Brain pericyte (primary cell): ENCODE measurements at regions not wholly inside any gene's neighbourhood (a gene's known extent, or its start where the extent isn't known, plus 50 kb on each side); places are given as distances from the start of the nearest gene placed in this dataset.

Experiments
- DNase-seq: peaks from one replicate; pipeline ENCODE4 v3.0.0-alpha.2; 2012; ENCODE audit warnings: low read depth, low spot score

DNA sequence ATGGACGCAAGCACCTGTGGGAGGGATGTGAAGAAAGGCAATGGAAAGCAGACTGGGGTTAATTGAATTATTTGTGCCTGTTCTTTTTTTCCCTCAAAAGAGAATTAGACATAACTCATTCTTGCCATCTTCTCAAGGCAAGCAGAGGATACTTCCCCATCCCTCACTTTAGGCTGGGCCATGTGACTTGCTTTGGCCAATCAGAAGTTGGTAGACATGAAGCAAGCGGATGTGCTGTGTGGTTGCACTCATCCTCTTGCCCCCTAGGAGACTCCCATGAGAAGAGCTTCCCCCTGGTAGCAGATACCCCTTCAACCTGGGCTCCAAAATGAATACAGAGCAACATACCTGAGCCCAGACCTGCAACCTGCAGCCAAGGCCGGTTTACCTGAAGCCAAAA, 124.4 kb upstream of the ZC3H12C start:
- no peak for DNase-seq

GRCh38 chr11:109970516-109971183, 122.5 kb upstream of the ZC3H12C start:
- DNase-seq: no peak

- DNase-seq: peak; percentile 51
These were observed 122.0 kb upstream of the ZC3H12C start for GRCh38 chr11:109971184-109971523.

GRCh38 chr11:109972181-109972715, 120.9 kb upstream of the ZC3H12C start:
- no peak for DNase-seq

GRCh38 chr11:109972939-109973338, 120.3 kb upstream of the ZC3H12C start:
- no peak for DNase-seq

- no peak for DNase-seq
These were observed 119.7 kb upstream of the ZC3H12C start for GRCh38 chr11:109973486-109973885.

DNA sequence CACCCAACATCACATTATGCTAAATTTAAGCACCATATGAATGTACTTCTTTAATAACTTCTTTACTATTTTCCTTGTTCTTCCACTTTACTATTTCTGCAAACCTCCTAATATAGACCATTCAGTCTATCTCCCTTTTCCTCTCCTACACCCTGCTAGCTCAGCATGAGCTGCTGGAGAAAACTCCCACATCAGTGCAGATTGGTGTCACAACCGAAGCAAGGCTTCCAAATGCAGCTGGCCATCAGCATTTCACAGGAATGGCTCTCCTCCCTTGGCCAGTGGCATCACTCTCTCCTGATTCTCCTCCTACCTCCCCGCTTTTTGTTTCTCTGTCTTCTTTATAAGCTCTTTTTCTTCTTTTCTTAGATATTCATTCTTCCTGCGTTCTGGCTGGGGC, 118.7 kb upstream of the ZC3H12C start:
- no peak for DNase-seq

- no peak for DNase-seq
These were observed 114.3 kb upstream of the ZC3H12C start for GRCh38 chr11:109978895-109979294.

DNA sequence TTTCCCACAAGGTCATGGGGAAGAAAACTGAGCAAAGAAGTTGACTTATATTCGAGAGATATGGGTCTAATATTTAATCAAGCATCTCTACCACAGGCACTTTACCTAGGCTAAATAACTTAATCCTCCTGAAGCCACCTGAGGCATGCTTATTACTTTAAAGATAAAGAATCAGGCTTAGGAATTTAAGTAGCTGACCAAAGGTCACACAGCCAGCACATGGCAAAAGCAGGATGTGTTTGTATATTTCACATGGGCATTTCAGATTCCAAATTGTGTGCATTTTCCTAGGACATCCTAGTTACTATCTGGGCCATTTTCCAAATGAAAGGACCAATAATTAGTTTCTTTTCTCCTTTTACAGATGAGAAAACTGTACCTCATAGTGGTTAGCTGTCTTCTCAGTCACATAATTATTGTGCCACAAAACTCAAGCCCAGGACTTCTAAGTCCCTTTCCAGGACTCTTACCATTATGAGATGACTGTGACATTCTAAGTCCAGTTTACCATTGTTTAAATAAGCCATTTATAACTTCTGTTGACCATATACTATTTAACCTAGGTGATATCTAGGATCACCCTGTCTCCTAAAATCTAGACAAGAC, 112.1 kb upstream of the ZC3H12C start:
- no peak for DNase-seq

DNA sequence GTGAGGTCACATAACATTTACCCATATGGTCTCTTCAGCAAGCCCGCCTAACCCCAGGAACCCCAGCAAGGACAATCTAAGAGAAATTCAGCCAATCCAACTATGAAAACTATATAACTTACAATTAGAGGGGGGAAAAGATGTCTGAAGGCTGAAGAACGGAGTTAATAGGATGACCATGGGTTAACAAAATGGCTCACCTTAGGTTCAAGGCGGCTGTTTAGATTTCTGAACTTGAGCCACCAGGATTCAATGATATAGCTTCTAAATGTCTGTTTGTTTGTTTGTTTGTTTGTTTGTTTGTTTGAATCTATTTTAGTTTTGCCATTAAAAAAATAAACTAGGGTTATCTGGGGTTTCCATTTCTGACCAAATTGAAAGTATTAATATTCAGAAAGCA, 109.8 kb upstream of the ZC3H12C start:
- DNase-seq: no peak

- DNase-seq: no peak
These were observed 108.4 kb upstream of the ZC3H12C start for GRCh38 chr11:109984634-109985289.

DNA sequence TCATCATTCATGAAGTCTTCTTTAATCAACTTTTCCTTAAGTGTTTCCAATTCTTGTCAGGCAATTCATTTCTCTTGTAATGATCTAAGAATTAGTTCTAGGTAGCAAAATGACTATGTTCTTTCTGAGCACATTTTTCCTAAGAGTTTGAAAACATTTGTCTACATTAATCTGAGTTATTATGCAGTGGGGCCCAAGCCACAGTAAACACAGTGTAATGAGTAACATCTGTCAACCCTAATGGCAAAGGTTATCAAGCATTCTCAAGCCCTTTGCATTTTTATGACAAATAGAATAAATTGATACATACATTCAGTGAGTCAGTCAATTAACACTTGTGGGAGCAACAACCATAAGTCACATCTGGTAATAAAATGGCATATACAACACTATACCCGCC, 106.7 kb upstream of the ZC3H12C start:
- no peak for DNase-seq

DNA sequence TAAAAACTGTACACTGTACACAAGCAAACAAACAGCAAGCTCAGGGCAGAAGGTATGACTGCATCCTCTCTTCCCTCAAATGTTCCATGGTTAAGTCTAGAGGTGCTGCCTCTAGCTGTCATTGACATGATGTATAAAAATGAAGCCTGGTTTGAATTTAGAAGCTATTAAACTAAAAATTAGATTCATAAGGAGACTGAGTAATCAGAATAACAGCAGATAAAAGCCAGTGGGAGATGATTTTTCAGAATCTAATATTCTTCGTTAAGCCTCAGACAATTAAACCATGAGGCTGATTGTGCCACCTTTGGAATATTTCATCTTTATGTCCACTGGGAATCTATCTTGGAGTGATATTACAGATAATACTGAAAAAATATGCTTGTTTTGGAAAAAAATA, 101.4 kb upstream of the ZC3H12C start:
- DNase-seq: no peak

DNA sequence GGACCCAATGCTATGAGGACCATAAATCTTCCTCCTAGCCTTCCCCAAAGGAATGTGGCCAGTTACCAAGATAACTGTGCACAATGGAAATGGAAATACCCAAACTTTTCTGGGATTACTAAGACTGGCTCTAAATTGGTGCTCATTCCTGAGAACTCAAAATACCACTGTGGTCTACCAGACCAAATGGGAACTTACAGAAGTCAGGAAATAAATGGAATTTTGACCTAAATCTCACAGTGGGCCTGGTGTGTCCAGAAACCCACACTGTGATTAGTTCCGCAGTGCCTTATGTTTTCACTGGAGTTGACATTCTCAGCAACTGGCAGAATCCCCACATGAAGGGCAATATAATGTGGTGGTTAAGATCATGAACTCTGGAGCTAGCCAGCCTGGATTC, 99.4 kb upstream of the ZC3H12C start:
- DNase-seq: no peak

DNA sequence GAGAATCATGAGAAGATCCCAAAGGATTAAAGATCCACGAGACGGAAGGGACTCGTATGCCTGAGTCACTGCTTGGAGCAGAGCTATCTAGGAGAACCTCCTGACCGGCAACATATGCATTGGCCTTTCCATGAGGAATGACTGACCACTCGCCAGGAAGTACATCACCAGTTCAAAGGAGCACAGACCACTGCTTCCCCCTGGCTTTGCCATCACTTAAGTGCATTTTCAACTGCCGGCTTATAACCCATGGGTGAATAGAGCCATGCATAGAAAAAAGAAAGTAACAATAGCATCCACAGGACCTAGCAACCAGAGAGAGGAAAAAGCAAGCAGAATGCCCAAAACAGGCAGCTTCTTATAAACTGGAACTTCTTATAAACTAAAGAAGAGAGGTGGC, 98.3 kb upstream of the ZC3H12C start:
- DNase-seq: no peak

GRCh38 chr11:109996060-109996459, 97.1 kb upstream of the ZC3H12C start:
- no peak for DNase-seq

DNA sequence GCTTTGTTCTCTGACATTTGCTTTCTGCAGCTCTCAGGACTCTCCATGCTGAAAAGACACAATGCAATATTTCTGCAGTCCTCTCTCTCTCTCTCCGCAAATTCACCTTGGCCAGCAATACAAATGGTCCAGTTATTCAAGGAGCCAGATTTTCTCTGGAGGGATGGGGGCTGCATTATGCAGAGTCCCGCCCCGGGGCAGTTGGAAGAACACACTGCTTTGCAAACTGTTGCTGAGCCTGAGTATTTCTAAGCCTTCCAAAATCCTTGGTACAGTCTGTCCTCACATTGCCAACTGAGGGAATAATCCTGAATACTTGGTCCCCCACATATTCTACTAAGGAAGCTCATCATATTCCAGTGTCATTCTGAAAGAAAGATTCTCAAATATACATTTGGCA, 94.3 kb upstream of the ZC3H12C start:
- DNase-seq: no peak

DNA sequence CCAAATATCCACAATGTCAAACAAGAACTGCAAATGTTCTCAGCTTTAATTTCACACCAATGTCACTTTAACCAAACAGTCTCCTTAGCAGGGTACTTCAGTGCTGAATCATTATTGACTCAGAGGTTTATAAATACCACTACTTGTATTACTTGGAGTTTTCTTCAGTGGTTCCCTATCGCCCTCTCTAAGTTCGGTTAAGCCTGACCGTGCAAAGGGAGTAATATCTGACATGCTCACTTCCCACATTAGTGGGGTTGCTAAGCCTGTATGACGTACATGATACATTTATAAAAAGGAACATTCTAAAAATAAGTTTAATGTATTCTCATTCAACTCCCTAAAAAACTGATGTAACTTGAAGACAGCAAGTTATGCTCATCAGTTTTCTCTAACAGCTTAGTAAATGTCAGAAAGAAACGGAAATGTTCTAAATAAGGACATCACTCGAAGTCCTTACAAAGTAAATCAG, 93.1 kb upstream of the ZC3H12C start:
- DNase-seq: peak; percentile 62

GRCh38 chr11:110000850-110001249, 92.3 kb upstream of the ZC3H12C start:
- no peak for DNase-seq

DNA sequence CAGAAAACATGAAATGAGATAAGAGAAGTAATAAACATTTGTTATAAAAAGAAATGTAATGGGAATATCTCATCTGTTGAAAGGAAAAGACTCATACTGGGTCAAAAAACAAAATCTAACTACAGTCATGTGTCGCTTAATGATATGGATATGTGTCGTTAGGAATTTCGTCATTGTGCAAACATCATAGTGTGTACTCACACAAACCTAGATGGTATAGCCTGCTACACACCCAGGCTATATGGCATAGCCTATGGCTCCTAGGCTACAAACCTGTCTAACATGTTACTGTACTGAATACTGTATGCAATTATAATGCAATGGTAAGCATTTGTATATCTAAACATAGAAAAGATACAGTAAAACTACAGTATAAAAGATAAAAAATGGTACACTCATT, 89.8 kb upstream of the ZC3H12C start:
- DNase-seq: no peak

GRCh38 chr11:110011595-110011994, 81.6 kb upstream of the ZC3H12C start:
- no peak for DNase-seq

DNA sequence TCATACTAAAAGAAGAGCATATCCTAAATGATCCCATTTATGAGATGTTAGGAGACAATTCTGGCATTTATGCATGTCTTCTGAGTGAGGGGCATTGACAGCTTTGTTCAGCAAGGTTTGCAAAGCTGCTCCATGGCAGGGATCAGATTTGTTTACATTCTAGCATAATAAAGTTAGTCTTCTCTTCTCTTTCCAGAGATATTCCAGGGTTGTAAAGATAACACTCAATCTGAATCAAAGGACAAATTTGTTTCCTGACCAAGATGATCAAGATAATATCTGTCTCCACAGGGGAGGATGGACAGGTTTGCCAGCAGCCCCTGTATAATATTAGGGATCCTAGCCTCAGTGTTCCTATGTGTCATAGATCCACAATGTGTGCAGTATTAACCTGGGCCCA, 77.5 kb upstream of the ZC3H12C start:
- no peak for DNase-seq

DNA sequence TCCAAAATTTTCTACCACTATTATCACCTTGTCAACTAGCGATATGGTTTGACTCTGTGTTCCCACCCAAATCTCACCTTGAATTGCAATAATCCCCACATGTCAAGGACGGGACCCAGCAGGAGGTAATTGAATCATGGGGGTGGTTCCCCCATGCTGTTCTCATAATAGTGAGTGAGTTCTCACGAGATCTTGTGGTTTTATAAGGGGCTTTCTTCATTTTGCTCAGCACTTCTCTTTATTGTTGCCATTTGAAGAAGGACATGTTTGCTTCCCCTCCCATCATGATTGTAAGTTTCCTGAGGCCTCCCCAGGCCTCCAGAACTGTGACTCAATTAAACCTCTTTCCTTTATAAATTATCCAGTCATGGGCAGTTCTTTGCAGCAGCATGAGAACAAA, 73.5 kb upstream of the ZC3H12C start:
- DNase-seq: no peak
